ENCODE measurements at regions not wholly inside any gene's neighbourhood (a gene's known extent, or its start where the extent isn't known, plus 50 kb on each side); places are given as distances from the start of the nearest gene placed in this dataset.

DNA sequence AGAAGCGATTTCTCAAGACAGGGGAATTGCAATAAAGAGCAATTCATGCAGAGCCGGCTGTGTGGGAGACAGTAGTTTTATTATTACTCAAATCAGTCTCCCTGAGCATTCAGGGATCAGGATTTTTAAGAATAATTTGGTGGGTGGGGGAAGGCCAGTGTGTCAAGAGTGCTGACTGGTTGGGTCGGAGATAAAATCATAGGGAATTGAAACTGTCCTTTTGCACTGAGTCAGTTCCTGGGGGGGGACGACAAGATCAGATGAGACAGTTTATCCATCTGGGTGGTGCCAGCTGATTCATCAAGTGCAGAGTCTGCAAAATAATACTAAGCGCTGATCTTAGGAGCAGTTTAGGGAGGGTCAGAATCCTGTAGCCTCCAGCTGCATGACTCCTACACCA, 502.4 kb downstream of the NLGN4X start:
- TF ChIP-seq, protein P1, sequence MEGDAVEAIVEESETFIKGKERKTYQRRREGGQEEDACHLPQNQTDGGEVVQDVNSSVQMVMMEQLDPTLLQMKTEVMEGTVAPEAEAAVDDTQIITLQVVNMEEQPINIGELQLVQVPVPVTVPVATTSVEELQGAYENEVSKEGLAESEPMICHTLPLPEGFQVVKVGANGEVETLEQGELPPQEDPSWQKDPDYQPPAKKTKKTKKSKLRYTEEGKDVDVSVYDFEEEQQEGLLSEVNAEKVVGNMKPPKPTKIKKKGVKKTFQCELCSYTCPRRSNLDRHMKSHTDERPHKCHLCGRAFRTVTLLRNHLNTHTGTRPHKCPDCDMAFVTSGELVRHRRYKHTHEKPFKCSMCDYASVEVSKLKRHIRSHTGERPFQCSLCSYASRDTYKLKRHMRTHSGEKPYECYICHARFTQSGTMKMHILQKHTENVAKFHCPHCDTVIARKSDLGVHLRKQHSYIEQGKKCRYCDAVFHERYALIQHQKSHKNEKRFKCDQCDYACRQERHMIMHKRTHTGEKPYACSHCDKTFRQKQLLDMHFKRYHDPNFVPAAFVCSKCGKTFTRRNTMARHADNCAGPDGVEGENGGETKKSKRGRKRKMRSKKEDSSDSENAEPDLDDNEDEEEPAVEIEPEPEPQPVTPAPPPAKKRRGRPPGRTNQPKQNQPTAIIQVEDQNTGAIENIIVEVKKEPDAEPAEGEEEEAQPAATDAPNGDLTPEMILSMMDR (conservative IDR thresholded peaks at IDR 0.05; ENCODE audit: low read depth, low read length) = no peak
- TF ChIP-seq FOS (IDR thresholded peaks at IDR 0.05; ENCODE audit: low read depth, low read length) (no peak), CEBPB (IDR thresholded peaks at IDR 0.05; ENCODE audit: low read depth, low read length) (no peak), BHLHE40 (IDR thresholded peaks at IDR 0.05; ENCODE audit: low read depth, low read length) (no peak), MAZ (IDR thresholded peaks at IDR 0.05; ENCODE audit: borderline replicate concordance, low read depth, low read length) (no peak), POLR2A (IDR thresholded peaks at IDR 0.05; ENCODE audit: low read depth, low read length) (no peak), MAFK (IDR thresholded peaks at IDR 0.05; ENCODE audit: low read depth, low read length) (no peak), RAD21 (IDR thresholded peaks at IDR 0.05; ENCODE audit: low read length) (no peak), CHD1 (IDR thresholded peaks at IDR 0.05; ENCODE audit: low read depth, low read length) (no peak), RCOR1 (IDR thresholded peaks at IDR 0.05; ENCODE audit: insufficient replicate concordance, low read length) (no peak), SMC3 (IDR thresholded peaks at IDR 0.05; ENCODE audit: low read depth, low read length) (no peak)
- TF ChIP-seq, protein P2, sequence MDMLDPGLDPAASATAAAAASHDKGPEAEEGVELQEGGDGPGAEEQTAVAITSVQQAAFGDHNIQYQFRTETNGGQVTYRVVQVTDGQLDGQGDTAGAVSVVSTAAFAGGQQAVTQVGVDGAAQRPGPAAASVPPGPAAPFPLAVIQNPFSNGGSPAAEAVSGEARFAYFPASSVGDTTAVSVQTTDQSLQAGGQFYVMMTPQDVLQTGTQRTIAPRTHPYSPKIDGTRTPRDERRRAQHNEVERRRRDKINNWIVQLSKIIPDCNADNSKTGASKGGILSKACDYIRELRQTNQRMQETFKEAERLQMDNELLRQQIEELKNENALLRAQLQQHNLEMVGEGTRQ (IDR thresholded peaks at IDR 0.05; ENCODE audit: low read depth, low read length) = no peak
- TF ChIP-seq, protein P3, sequence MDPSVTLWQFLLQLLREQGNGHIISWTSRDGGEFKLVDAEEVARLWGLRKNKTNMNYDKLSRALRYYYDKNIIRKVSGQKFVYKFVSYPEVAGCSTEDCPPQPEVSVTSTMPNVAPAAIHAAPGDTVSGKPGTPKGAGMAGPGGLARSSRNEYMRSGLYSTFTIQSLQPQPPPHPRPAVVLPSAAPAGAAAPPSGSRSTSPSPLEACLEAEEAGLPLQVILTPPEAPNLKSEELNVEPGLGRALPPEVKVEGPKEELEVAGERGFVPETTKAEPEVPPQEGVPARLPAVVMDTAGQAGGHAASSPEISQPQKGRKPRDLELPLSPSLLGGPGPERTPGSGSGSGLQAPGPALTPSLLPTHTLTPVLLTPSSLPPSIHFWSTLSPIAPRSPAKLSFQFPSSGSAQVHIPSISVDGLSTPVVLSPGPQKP (IDR thresholded peaks at IDR 0.05; ENCODE audit: borderline replicate concordance, low read depth, low read length) = no peak

Measured in IMR-90 (cell line).